IPS-15b (cell line): ENCODE measurements at regions not wholly inside any gene's neighbourhood (a gene's known extent, or its start where the extent isn't known, plus 50 kb on each side); places are given as distances from the start of the nearest gene placed in this dataset.
"Not testable (repeated sequence)": the region's sequence is repeated elsewhere in the genome, so short reads cannot be mapped to it uniquely, and the experiment has no call there.

Experiments
- H3K27me3 ChIP-seq: one replicate; pipeline ENCODE4 v1.6.1; 2013; ENCODE audit warnings: low read length; ENCODE audit not compliant: control insufficient read depth, insufficient read depth
- H3K36me3 ChIP-seq: one replicate; pipeline ENCODE4 v1.6.1; 2013; ENCODE audit warnings: low read length; ENCODE audit not compliant: control insufficient read depth, insufficient read depth
- H3K4me1 ChIP-seq: one replicate; pipeline ENCODE4 v1.6.1; 2013; ENCODE audit warnings: mild to moderate bottlenecking, low read length; ENCODE audit not compliant: control insufficient read depth, insufficient read depth
- H3K4me3 ChIP-seq: one replicate; pipeline ENCODE4 v1.5.1; 2013; ENCODE audit warnings: low read depth, low read length
- H3K9ac ChIP-seq: one replicate; pipeline ENCODE4 v1.6.1; 2013; ENCODE audit warnings: low read depth, mild to moderate bottlenecking, low read length
- H3K9me3 ChIP-seq: one replicate; pipeline ENCODE4 v1.6.1; 2013; ENCODE audit warnings: mild to moderate bottlenecking, low read length; ENCODE audit not compliant: control insufficient read depth, insufficient read depth

DNA sequence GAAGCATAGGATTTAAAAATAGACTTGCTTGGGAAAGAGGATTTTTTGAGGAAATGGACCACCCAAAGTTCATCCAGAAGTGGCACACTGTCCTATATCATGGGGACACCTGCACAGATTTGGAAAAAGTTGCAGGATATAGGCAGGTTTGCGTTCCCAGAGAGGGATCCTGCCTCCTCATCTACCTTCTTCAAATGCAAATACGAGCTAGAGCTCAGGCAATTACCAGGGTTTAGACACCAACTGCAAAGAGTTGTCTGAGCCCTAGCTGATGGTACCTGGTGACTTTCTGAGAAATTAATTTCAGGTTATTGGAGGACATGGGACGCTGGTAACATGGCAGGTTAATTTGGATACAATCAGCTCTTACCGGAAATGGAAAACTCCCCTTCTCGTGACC, 423.7 kb upstream of the MTPN start:
- Histone ChIP-seq H3K9ac (no peak overlapping the region), H3K9me3 (no peaks in the 10 kb centered on the region), H3K4me1 (peaks cover 13% of the 10 kb centered on the region), H3K27me3 (peaks cover 36% of the 10 kb centered on the region), H3K4me3 (no peak overlapping the region), H3K36me3 (no peaks in the 10 kb centered on the region)

DNA sequence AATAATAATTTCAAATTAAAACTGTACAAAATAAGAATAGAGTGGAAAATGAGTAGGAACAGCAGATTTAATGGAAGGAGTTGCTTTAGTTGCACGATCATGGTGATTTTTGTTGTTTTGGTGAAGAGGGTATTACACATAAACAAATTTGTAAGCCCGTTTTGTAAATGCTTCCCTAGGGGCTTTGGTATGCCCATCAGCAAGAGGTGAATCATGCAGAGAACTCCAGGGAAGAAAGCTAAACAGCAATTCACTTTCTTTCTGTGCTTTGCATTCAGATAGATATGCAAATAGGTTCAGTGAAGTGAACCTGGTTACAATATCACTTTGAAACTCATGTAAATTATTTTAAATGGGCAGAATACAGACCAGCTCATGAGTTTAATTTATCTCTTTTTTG, 422.2 kb upstream of the MTPN start:
- no peak overlapping the region for H3K9ac ChIP-seq
- H3K36me3 ChIP-seq = no peaks in the 10 kb centered on the region
- H3K4me1 ChIP-seq = peaks cover 13% of the 10 kb centered on the region
- H3K9me3 ChIP-seq = no peaks in the 10 kb centered on the region
- no peak overlapping the region for H3K4me3 ChIP-seq
- peaks cover 34% of the 10 kb centered on the region for H3K27me3 ChIP-seq

GRCh38 chr7:136392856-136393255, 415.7 kb upstream of the MTPN start:
- H3K27me3 ChIP-seq = no peaks in the 10 kb centered on the region
- H3K36me3 ChIP-seq = no peaks in the 10 kb centered on the region
- no peak overlapping the region for H3K4me3 ChIP-seq
- H3K4me1 ChIP-seq = no peaks in the 10 kb centered on the region
- no peaks in the 10 kb centered on the region for H3K9me3 ChIP-seq
- no peak overlapping the region for H3K9ac ChIP-seq

- Histone ChIP-seq H3K36me3 (no peaks in the 10 kb centered on the region), H3K9ac (no peak overlapping the region), H3K27me3 (no peaks in the 10 kb centered on the region), H3K9me3 (no peaks in the 10 kb centered on the region), H3K4me3 (no peak overlapping the region), H3K4me1 (no peaks in the 10 kb centered on the region)
Measured at GRCh38 chr7:136391371-136391770, 414.2 kb upstream of the MTPN start.

- Histone ChIP-seq H3K9me3 (no peaks in the 10 kb centered on the region), H3K9ac (no peak overlapping the region), H3K36me3 (no peaks in the 10 kb centered on the region), H3K4me3 (no peak overlapping the region), H3K4me1 (no peaks in the 10 kb centered on the region), H3K27me3 (no peaks in the 10 kb centered on the region)
Measured at GRCh38 chr7:136389933-136390332, 412.8 kb upstream of the MTPN start.

- Histone ChIP-seq H3K36me3 (no peaks in the 10 kb centered on the region), H3K4me3 (no peak overlapping the region), H3K27me3 (no peaks in the 10 kb centered on the region), H3K9me3 (no peaks in the 10 kb centered on the region), H3K4me1 (no peaks in the 10 kb centered on the region), H3K9ac (no peak overlapping the region)
Measured at GRCh38 chr7:136386876-136387275, 409.7 kb upstream of the MTPN start.

- H3K4me3 ChIP-seq, H3K9ac ChIP-seq, H3K9me3 ChIP-seq: not testable (repeated sequence)
Measured at GRCh38 chr7:136371409-136371808, 394.2 kb upstream of the MTPN start.

DNA sequence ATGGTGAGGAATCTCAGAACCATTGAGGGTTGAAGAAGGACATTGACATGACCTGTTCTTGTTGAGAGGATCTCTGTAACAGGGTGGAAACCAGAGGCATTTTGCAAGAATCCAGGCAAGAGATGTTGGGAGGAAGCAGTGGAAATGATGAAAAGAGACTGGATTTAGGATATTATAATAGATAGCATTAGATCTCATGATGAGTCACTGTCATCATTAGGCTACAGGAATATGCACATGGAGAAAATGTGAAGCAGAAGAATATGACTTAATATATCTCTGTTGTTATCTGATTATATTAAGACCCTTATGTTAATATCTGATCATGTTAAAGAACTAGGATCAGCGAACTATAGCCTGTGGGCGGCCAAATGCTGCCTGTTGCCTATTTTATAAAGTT, 393.0 kb upstream of the MTPN start:
- H3K4me3 ChIP-seq = no peak overlapping the region
- no peaks in the 10 kb centered on the region for H3K4me1 ChIP-seq
- H3K9me3 ChIP-seq = no peaks in the 10 kb centered on the region
- no peaks in the 10 kb centered on the region for H3K27me3 ChIP-seq
- H3K36me3 ChIP-seq = no peaks in the 10 kb centered on the region
- no peak overlapping the region for H3K9ac ChIP-seq

More at GRCh38 chr7:136371409-136371808, 394.2 kb upstream of the MTPN start:
- not testable (repeated sequence) for H3K27me3 ChIP-seq, H3K36me3 ChIP-seq, H3K4me1 ChIP-seq

GRCh38 chr7:136369225-136369624, 392.1 kb upstream of the MTPN start:
- H3K4me1 ChIP-seq = no peaks in the 10 kb centered on the region
- H3K9ac ChIP-seq = no peak overlapping the region
- no peaks in the 10 kb centered on the region for H3K36me3 ChIP-seq

DNA sequence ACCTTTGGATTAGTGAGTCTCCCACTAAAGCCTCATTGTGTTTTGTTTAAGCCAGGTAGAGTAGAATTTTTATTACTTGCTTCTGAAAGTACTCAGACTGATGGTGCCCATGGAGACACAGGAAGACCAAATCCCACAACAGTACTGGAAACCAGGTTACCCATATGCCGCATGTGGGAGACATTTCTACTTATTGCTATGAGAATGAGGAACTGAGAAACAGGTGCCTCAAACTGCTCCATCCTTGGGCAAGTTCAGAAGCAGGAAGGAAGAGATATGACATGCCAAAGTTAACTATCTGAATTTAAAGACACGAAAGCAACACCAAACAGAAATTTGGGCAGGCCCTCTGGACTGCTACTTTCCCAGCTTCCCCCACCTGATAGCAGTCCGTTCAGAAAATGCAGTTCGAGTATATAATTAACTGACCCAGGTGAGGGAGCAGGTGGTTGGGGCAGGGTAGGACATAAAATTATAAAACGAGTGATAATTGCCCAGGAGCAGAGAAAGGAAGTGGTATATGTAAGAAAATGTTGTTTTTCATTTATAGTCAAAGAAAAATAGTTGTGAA, 382.3 kb upstream of the MTPN start:
- H3K4me3 ChIP-seq = no peak overlapping the region

More at GRCh38 chr7:136369225-136369624, 392.1 kb upstream of the MTPN start:
- Histone ChIP-seq H3K9me3 (no peaks in the 10 kb centered on the region), H3K4me3 (no peak overlapping the region), H3K27me3 (no peaks in the 10 kb centered on the region)

GRCh38 chr7:136353287-136353686, 376.1 kb upstream of the MTPN start:
- no peak overlapping the region for H3K4me3 ChIP-seq
- H3K27me3 ChIP-seq = no peaks in the 10 kb centered on the region
- no peak overlapping the region for H3K9ac ChIP-seq
- H3K4me1 ChIP-seq = no peaks in the 10 kb centered on the region
- H3K9me3 ChIP-seq = no peaks in the 10 kb centered on the region
- no peaks in the 10 kb centered on the region for H3K36me3 ChIP-seq

More for the DNA sequence above, 382.3 kb upstream of the MTPN start:
- Histone ChIP-seq H3K27me3 (no peaks in the 10 kb centered on the region), H3K9ac (no peak overlapping the region), H3K9me3 (no peaks in the 10 kb centered on the region), H3K36me3 (no peaks in the 10 kb centered on the region), H3K4me1 (no peaks in the 10 kb centered on the region)

DNA sequence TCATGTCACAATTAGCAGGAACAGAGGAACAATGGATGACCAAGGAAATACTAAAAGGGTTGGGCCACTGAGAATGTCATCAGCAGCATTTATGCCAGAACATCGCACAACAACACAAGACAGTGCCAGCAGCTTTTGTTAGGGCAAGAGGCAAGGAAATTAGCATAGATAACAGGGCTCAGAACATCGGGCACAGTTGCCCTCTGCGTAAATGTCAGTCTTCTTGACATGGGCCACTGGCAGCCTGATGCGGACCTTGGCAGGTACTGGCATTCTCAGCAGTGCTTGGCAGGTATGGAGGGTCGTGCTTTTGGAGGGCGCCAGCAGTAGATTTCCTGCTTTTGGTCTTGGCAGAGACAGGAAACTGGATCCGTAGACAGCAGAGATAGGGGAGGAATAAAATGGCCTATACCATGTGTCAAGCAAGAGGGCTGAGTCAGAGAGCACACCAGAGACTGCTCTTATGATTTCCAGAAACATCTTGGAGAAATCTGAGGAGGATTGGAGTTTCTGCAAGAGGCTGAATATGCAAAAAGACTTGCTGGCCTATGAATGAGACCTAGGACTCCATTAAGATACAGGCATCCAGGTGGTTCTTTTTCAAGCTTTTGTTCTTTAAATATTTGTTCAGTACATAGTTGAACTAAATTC, 371.5 kb upstream of the MTPN start:
- Histone ChIP-seq H3K36me3 (no peaks in the 10 kb centered on the region), H3K4me3 (no peak overlapping the region), H3K9ac (no peak overlapping the region), H3K4me1 (no peaks in the 10 kb centered on the region), H3K27me3 (no peaks in the 10 kb centered on the region), H3K9me3 (no peaks in the 10 kb centered on the region)
